PFSK-1 (cell line): ENCODE measurements at regions not wholly inside any gene's neighbourhood (a gene's known extent, or its start where the extent isn't known, plus 50 kb on each side); places are given as distances from the start of the nearest gene placed in this dataset.

ENCODE experiments used
- FOXP2 ChIP-seq: optimal IDR thresholded peaks from 2 replicates; pipeline ENCODE3; 2011; ENCODE audit warnings: borderline replicate concordance, control low read depth, inconsistent platforms; ENCODE audit not compliant: insufficient read depth; ENCODE audit errors: extremely low read length, extremely low read depth
- POLR2AphosphoS5 ChIP-seq: IDR thresholded peaks from 2 replicates; pipeline ENCODE4 v1.6.1; 2012; ENCODE audit warnings: low read depth, mild to moderate bottlenecking, control low read depth, low read length, moderate library complexity
- REST ChIP-seq, 2 experiments: IDR thresholded peaks; 2 replicates each; pipeline versions ENCODE4 v1.6.1 to v1.8.0; 2011 to 2012; ENCODE audit warnings: low read depth in 2 of 2, low read length in 2 of 2, control low read depth in 1 of 2, inconsistent platforms in 1 of 2, mild to moderate bottlenecking in 1 of 2, moderate library complexity in 1 of 2; ENCODE audit not compliant: insufficient read depth in 1 of 2
- SIN3A ChIP-seq: IDR thresholded peaks from 2 replicates; pipeline ENCODE4 v1.6.1; 2012; ENCODE audit warnings: mild to moderate bottlenecking, low read length, moderate library complexity, borderline replicate concordance; ENCODE audit not compliant: insufficient read depth
- TAF1 ChIP-seq: IDR thresholded peaks from 2 replicates; pipeline ENCODE4 v1.6.1; 2012; ENCODE audit warnings: low read length, control low read depth, borderline replicate concordance; ENCODE audit not compliant: insufficient read depth

DNA sequence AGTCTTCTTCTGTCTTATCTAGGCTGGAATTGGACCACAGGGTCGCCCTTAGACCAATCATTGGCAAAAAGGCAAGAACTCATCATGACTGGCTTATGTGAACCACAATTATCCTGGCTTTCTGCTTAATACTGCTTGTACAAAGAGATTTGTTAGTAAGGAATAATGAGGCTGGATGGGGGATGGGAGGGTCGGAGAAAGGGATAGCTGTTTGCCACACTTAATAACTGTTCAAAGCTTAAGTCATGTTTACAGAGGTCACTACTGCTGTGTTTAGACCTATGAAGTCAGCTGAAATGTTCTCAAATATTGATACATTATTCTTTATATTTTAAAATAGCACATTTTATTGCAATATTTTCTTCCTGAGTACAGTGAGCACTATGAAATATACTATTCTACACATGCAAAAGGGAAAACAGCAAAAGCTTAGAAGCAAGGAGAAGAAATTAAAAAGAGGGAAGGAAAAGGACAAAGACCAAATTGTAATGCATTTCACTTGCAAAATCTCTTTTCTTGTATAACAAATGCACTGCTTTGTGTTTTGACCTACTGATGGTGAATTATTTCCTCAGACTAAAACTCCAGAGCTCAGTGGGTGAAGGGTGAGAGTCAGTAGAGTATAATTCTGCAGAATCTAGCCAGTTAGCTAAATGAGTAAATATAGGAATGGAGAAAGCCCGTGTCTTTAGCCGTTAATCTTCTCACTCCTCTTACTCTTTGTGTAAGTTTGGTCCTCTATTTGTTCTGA is 404.9 kb upstream of the ZNF608 start:
- TF ChIP-seq TAF1 (no peak), REST (IDR thresholded peaks at IDR 0.05; ENCODE audit: insufficient read depth in 1 of 2, low read depth in 2 of 2, low read length in 2 of 2) (no peak), FOXP2 (no peak)

DNA sequence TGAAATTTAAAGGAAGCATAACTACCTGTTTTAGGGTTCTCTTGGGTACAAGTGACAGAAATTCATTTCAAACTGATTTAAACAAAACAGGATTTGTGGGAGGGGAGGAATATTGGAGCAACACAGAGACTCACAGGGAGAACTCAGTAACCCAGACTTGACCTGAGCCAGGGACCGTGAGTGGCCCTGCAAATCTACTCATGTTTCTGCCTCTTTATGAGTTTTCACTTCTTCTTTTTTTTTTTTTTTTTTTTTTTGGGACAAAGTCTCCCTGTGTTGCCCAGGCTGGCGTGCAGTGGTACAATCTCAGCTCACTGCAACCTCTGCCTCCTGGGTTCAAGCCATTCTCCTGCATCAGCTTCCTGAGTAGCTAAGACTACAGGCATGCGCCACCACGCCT is 405.6 kb upstream of the ZNF608 start:
- TF ChIP-seq FOXP2: no peak
- TF ChIP-seq REST (IDR thresholded peaks at IDR 0.05; ENCODE audit: insufficient read depth in 1 of 2, low read depth in 2 of 2, low read length in 2 of 2): no peak
- TF ChIP-seq POLR2AphosphoS5: no peak
- no peak for TF ChIP-seq TAF1
- TF ChIP-seq SIN3A: no peak

- no peak for TF ChIP-seq FOXP2
- no peak for TF ChIP-seq SIN3A
- TF ChIP-seq TAF1: no peak
Measured at GRCh38 chr5:125152461-125153189, 406.2 kb upstream of the ZNF608 start.

GRCh38 chr5:125153231-125153630 is 406.8 kb upstream of the ZNF608 start:
- TF ChIP-seq TAF1 (no peak), POLR2AphosphoS5 (no peak), SIN3A (no peak), REST (IDR thresholded peaks at IDR 0.05; ENCODE audit: insufficient read depth in 1 of 2, low read depth in 2 of 2, low read length in 2 of 2) (no peak), FOXP2 (no peak)

DNA sequence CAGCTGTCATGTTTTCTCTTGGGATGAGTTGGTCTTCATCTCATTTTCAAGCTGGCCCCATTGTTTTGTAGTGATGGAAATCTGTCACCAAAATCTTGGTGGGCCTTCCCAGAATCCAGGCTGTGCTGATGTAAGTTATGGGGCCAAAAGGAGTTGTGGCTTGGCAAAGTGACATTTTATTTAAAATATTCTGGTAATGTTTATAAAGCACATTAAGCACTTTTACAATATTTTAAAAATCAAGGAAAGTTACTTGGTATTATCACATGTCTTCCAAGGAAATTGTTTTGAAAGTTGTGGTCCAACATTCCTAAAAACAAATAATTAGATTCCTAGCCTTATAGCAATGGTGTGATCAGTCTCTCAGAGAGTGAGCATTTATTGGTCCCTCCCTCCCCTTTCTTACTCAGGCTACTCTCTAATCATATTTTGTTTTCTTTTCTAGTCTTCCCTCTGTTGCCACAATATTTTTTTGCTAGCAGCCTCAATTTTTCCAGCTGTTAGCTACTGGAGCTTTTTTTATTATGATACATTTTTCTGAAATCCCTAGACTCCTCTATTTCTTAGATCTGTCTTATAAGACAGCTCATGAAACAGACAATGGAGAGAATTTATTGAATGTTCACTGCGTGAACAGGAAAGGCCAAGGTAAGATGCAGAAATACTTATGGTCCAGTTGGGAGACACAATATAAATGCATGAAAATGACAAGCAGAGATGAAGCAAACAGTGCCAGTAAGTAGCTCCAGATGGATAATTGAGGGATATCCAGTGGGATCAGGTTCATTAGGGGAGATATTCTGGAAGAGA is 408.1 kb upstream of the ZNF608 start:
- no peak for TF ChIP-seq FOXP2
- no peak for TF ChIP-seq REST (IDR thresholded peaks at IDR 0.05; ENCODE audit: insufficient read depth in 1 of 2, low read depth in 2 of 2, low read length in 2 of 2)
- TF ChIP-seq POLR2AphosphoS5: no peak
- no peak for TF ChIP-seq TAF1
- no peak for TF ChIP-seq SIN3A
